ENCODE measurements at regions not wholly inside any gene's neighbourhood (a gene's known extent, or its start where the extent isn't known, plus 50 kb on each side); places are given as distances from the start of the nearest gene placed in this dataset.

- TF ChIP-seq CTCF (IDR thresholded peaks at IDR 0.05) (no peak), POLR2A (IDR thresholded peaks at IDR 0.05) (no peak)
Observed at GRCh38 chr12:118874698-118875548, 106.4 kb upstream of the SRRM4 start.

Measured in thyroid gland (tissue), 4 donors.